ENCODE measurements at regions not wholly inside any gene's neighbourhood (a gene's known extent, or its start where the extent isn't known, plus 50 kb on each side); places are given as distances from the start of the nearest gene placed in this dataset.

- DNase-seq = no peak
Measured at GRCh38 chr13:108156749-108157148, 58.6 kb downstream of the LIG4 start.

GRCh38 chr13:108155185-108156106 is 59.9 kb downstream of the LIG4 start:
- DNase-seq = peak; percentile 5

- DNase-seq = peak; percentile 69
Measured at GRCh38 chr13:108154421-108154858, 60.9 kb downstream of the LIG4 start.

- no peak for DNase-seq
Measured at GRCh38 chr13:108146642-108147041, 68.7 kb downstream of the LIG4 start.

GRCh38 chr13:108142702-108143436 is 72.5 kb downstream of the LIG4 start:
- no peak for DNase-seq

- no peak for DNase-seq
Measured at GRCh38 chr13:108137176-108137575, 78.2 kb downstream of the LIG4 start.

GRCh38 chr13:108127406-108127805 is 87.9 kb downstream of the LIG4 start:
- DNase-seq = no peak

GRCh38 chr13:108126056-108126455 is 89.3 kb downstream of the LIG4 start:
- no peak for DNase-seq

- DNase-seq = no peak
Measured at GRCh38 chr13:108121406-108121805, 93.9 kb downstream of the LIG4 start.

- no peak for DNase-seq
Measured at GRCh38 chr13:108120856-108121255, 94.5 kb downstream of the LIG4 start.

GRCh38 chr13:108120302-108120701 is 95.0 kb downstream of the LIG4 start:
- DNase-seq = no peak

GRCh38 chr13:108115738-108116137 is 99.6 kb downstream of the LIG4 start:
- no peak for DNase-seq

GRCh38 chr13:108113407-108113806 is 101.9 kb downstream of the LIG4 start:
- no peak for DNase-seq

GRCh38 chr13:108104736-108105135 is 110.6 kb downstream of the LIG4 start:
- no peak for DNase-seq

GRCh38 chr13:108102771-108103170 is 112.6 kb downstream of the LIG4 start:
- DNase-seq = no peak

GRCh38 chr13:108096301-108096915 is 118.9 kb downstream of the LIG4 start:
- no peak for DNase-seq

GRCh38 chr13:108095036-108095435 is 120.3 kb downstream of the LIG4 start:
- DNase-seq = no peak

- DNase-seq = no peak
Measured at GRCh38 chr13:108093616-108094015, 121.7 kb downstream of the LIG4 start.

- no peak for DNase-seq
Measured at GRCh38 chr13:108087810-108088209, 127.5 kb downstream of the LIG4 start.

- DNase-seq = no peak
Measured at GRCh38 chr13:108086678-108087077, 128.7 kb downstream of the LIG4 start.

- no peak for DNase-seq
Measured at GRCh38 chr13:108084840-108085239, 130.5 kb downstream of the LIG4 start.

GRCh38 chr13:108083056-108083455 is 132.3 kb downstream of the LIG4 start:
- DNase-seq = no peak

- DNase-seq = no peak
Measured at GRCh38 chr13:108082481-108082880, 132.9 kb downstream of the LIG4 start.

GRCh38 chr13:108077284-108077683 is 138.1 kb downstream of the LIG4 start:
- DNase-seq = no peak
